Esophagus (tissue), 2 donors: ENCODE measurements at regions not wholly inside any gene's neighbourhood (a gene's known extent, or its start where the extent isn't known, plus 50 kb on each side); places are given as distances from the start of the nearest gene placed in this dataset.

Source experiments
- H3K27ac ChIP-seq, 2 donors: one replicate each; pipeline ENCODE4 v1.5.1; 2013; ENCODE audit warnings: low read depth in 2 of 2, mild to moderate bottlenecking in 2 of 2, inconsistent platforms in 1 of 2, low read length in 1 of 2, moderate library complexity in 1 of 2
- H3K27me3 ChIP-seq, 2 donors: one replicate each; pipeline ENCODE4 v1.6.1; 2013; ENCODE audit warnings: low read length in 2 of 2, control low read depth in 1 of 2, mild to moderate bottlenecking in 1 of 2; ENCODE audit not compliant: insufficient read depth in 2 of 2, control insufficient read depth in 1 of 2
- H3K36me3 ChIP-seq, 2 donors: one replicate each; pipeline ENCODE4 v1.6.1; 2013; ENCODE audit warnings: low read length in 1 of 2; ENCODE audit not compliant: control insufficient read depth in 2 of 2, insufficient read depth in 2 of 2
- H3K4me1 ChIP-seq, 2 donors: one replicate each; pipeline ENCODE4 v1.6.1; 2013; ENCODE audit warnings: low read length in 1 of 2; ENCODE audit not compliant: control insufficient read depth in 2 of 2, insufficient read depth in 2 of 2
- H3K4me3 ChIP-seq, 2 donors: one replicate each; pipeline ENCODE4 v1.5.1; 2013; ENCODE audit warnings: low read length in 2 of 2, mild to moderate bottlenecking in 2 of 2, low read depth in 1 of 2, moderate library complexity in 1 of 2
- H3K9me3 ChIP-seq, 2 donors: one replicate each; pipeline ENCODE4 v1.6.1; 2013; ENCODE audit warnings: mild to moderate bottlenecking in 2 of 2, low read depth in 1 of 2, low read length in 1 of 2, moderate library complexity in 1 of 2; ENCODE audit not compliant: control insufficient read depth in 2 of 2, insufficient read depth in 1 of 2
- WGBS, 2 donors: extraction: QIAGEN DNeasy Blood & Tissue Kit; methylation state at CpG; one replicate each; pipeline ENCODE4 v1.1.7; 2013; 5-methylcytosine and 5-hydroxymethylcytosine counted together
- donor health status: healthy with polysubstance abuse.
- donor health status: Bipolar disorder and iron deficiency.

DNA sequence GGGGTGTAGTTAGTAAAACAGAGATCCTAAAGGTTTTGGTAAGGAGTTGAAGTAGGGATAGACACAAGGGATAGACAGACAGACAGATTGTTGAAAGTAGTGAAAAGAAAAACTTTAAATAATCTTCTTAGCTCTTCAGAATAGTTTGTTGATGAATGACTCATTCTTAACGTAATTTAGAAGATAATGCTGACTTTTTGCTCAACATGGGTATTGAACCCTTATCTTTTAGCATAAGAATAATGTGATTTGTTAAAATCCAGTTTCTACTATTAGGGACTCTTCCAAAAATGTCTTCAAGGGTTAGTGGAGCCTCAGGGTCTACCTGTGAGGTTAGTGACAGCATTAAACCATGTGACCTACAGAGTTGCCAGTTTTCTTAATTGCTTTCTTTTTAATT lies 411.2 kb downstream of the ETV1 start:
- no peaks in the 10 kb centered on the region for H3K9me3 ChIP-seq
- WGBS, 2 donors: 48 to 50% methylated on average over 1 of the region's 1 CpG
- no peak overlapping the region for H3K27ac ChIP-seq
- no peak overlapping the region for H3K4me3 ChIP-seq
- H3K27me3 ChIP-seq: no peaks in the 10 kb centered on the region
- no peaks in the 10 kb centered on the region for H3K4me1 ChIP-seq
- no peaks in the 10 kb centered on the region for H3K36me3 ChIP-seq

DNA sequence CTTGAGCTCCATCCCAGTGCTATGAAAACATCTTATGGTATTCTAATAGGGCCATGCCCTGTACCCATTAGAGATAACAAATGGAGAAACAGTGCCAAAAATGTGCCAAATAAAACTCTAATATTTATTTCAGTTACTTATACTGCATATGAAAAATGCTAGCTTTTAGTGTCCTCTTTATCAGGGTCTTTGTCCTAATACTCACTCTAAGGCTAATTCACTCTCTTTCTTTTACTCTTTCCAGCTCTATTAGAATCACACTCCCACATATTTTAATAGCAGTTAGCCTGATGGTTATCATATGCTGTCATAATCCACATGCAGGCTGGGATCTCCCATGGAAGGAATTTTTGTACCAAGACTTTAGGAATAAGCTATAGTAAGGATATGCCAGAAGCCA lies 408.4 kb downstream of the ETV1 start:
- Histone ChIP-seq H3K9me3 (no peaks in the 10 kb centered on the region), H3K27me3 (no peaks in the 10 kb centered on the region), H3K36me3 (no peaks in the 10 kb centered on the region), H3K27ac (no peak overlapping the region), H3K4me1 (no peaks in the 10 kb centered on the region), H3K4me3 (no peak overlapping the region)

- H3K27ac ChIP-seq: no peak overlapping the region
- no peaks in the 10 kb centered on the region for H3K36me3 ChIP-seq
- H3K9me3 ChIP-seq: peaks cover 0 to 3% of the 10 kb centered on the region in 2 donors
- 64 to 65% methylated on average over 2 of the region's 2 CpGs for WGBS, 2 donors
- H3K4me1 ChIP-seq: no peaks in the 10 kb centered on the region
- no peak overlapping the region for H3K4me3 ChIP-seq
- H3K27me3 ChIP-seq: no peaks in the 10 kb centered on the region
Measured at GRCh38 chr7:13593854-13594253, 395.6 kb downstream of the ETV1 start.

DNA sequence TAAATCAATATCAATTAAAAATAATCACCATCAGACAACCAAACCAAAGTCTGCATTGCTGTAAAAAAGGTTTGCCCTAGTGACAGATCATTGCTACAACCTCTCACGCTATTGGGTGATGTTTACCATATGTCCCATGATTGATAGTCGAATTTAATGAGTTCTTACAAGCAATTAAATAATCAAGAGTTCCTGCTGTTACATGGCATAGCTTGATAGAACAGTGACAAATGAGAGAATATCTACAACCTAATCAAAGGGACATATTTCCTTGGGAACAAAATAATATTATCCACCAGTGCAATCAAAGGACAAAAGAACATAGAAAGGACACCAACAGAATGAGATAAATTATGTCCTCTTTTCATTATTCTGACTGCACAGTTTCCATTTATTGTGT lies 387.4 kb downstream of the ETV1 start:
- Histone ChIP-seq H3K4me1 (no peaks in the 10 kb centered on the region), H3K4me3 (no peak overlapping the region), H3K9me3 (no peaks in the 10 kb centered on the region), H3K27ac (no peak overlapping the region), H3K36me3 (no peaks in the 10 kb centered on the region), H3K27me3 (no peaks in the 10 kb centered on the region)
- WGBS, 2 donors: 58 to 75% methylated on average over 2 of the region's 2 CpGs

- H3K4me3 ChIP-seq: no peak overlapping the region
- peaks cover 0 to 5% of the 10 kb centered on the region in 2 donors for H3K9me3 ChIP-seq
- H3K36me3 ChIP-seq: no peaks in the 10 kb centered on the region
- no peak overlapping the region for H3K27ac ChIP-seq
- no peaks in the 10 kb centered on the region for H3K27me3 ChIP-seq
- 40 to 50% methylated on average over 1 of the region's 1 CpG for WGBS, 2 donors
- no peaks in the 10 kb centered on the region for H3K4me1 ChIP-seq
Measured at GRCh38 chr7:13603016-13603415, 386.4 kb downstream of the ETV1 start.

DNA sequence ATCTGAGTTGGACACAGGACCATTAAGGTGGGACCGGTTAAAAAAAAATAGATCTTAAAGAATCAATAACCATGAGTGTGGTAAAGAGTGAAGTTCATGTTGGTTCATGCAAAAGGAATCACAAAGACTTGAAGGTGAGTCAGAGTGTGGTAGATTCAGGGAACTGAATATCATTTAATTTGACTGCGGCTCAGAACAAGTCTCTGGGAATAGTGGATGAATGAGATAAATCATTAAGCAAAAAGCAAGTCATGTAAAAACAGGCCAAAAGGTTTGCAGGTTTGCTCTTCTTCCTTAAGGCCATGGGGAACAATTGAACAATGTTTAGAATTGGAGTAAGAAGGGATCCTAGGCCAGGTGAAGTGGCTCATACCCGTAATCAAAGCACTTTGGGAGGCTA lies 385.8 kb downstream of the ETV1 start:
- 50 to 58% methylated on average over 3 of the region's 3 CpGs for WGBS, 2 donors
- Histone ChIP-seq H3K27me3 (no peaks in the 10 kb centered on the region), H3K27ac (peak overlapping the region in 1 of 2 donors; percentile 15)

DNA sequence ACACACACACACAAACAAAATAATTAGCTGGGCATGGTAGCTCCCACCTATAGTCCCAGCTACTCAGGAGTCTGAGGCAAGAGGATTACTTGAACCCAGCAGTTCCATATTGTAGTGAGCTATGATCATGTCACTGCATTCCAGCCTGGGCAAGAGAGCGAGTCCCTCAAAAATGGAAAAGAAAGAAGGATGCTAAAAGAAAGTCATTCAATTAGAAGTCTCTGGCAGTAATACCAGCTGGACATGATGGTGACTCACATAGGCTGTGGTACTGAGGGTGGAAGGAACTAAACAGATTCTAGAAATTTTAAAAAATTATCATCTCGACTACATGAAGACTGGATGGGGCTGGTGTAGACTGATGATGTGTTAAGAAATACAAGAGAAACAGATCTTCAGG lies 385.3 kb downstream of the ETV1 start:
- Histone ChIP-seq H3K27me3 (no peaks in the 10 kb centered on the region), H3K36me3 (no peaks in the 10 kb centered on the region), H3K4me1 (no peaks in the 10 kb centered on the region), H3K4me3 (no peak overlapping the region), H3K27ac (peak overlapping the region in 1 of 2 donors; percentile 15), H3K9me3 (peaks cover 0 to 5% of the 10 kb centered on the region in 2 donors)
- 88 to 90% methylated on average over 2 of the region's 2 CpGs for WGBS, 2 donors

More for the DNA sequence above, 385.8 kb downstream of the ETV1 start:
- Histone ChIP-seq H3K4me3 (no peak overlapping the region), H3K9me3 (peaks cover 0 to 5% of the 10 kb centered on the region in 2 donors), H3K36me3 (no peaks in the 10 kb centered on the region), H3K4me1 (no peaks in the 10 kb centered on the region)

DNA sequence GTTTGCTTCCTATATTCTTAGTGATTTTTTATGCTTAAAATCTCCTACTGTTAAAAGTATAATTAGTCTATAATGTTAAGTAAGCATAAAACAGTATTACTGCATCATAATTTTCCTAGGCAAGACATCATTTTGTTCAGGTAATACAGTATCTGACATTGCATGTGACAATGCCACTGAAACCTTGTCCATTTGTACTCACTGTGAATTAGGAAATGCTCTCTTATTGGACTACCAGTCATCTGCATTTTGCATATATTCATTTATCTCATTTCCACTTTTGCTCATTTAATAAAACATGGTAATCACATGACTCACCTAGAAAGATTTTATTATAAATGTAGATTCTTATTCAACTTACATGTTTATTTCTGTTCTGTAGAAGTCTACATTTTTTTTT lies 379.1 kb downstream of the ETV1 start:
- Histone ChIP-seq H3K9me3 (peaks cover 0 to 5% of the 10 kb centered on the region in 2 donors), H3K36me3 (no peaks in the 10 kb centered on the region), H3K27me3 (no peaks in the 10 kb centered on the region), H3K27ac (no peak overlapping the region), H3K4me3 (no peak overlapping the region), H3K4me1 (no peaks in the 10 kb centered on the region)

GRCh38 chr7:13615679-13616078 lies 373.8 kb downstream of the ETV1 start:
- Histone ChIP-seq H3K27ac (no peak overlapping the region), H3K9me3 (no peaks in the 10 kb centered on the region), H3K4me3 (no peak overlapping the region), H3K4me1 (no peaks in the 10 kb centered on the region), H3K36me3 (no peaks in the 10 kb centered on the region), H3K27me3 (no peaks in the 10 kb centered on the region)
- WGBS, 2 donors: 93 to 98% methylated on average over 1 of the region's 1 CpG

- WGBS, 2 donors: 80 to 91% methylated on average over 2 of the region's 2 CpGs
Measured at GRCh38 chr7:13627455-13627854, 362.0 kb downstream of the ETV1 start.

More at GRCh38 chr7:13627455-13627854, 362.0 kb downstream of the ETV1 start:
- Histone ChIP-seq H3K27me3 (no peaks in the 10 kb centered on the region), H3K27ac (no peak overlapping the region), H3K4me1 (no peaks in the 10 kb centered on the region), H3K9me3 (no peaks in the 10 kb centered on the region), H3K36me3 (no peaks in the 10 kb centered on the region), H3K4me3 (no peak overlapping the region)
